Left renal cortex interstitium (tissue), 4 donors: ENCODE measurements at regions not wholly inside any gene's neighbourhood (a gene's known extent, or its start where the extent isn't known, plus 50 kb on each side); places are given as distances from the start of the nearest gene placed in this dataset.

ENCODE experiments used
- DNase-seq, 4 donors: peaks; one replicate each; pipeline ENCODE4 v3.0.0-alpha.2; 2013; ENCODE audit warnings: low read depth in 4 of 4, low spot score in 2 of 4, missing footprints in 1 of 4

DNA sequence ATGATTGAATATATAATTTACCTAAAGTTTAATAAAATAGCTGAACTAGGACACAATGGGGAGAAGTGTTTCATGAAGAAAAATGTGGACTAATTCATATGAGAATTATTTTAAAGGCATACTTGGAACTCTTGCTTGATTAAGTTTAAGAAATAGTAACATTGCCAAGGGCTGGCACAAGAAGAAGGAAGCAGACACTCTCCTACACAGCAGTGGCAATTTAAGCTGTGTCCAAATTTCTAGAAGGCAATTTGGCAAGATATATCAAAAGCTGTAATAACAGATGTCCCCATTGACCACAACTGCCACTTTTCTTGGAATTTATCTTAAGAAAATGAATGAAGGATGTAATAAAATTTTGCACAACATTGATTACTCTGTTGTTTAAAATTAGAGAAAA, 209.5 kb upstream of the S100G start:
- DNase-seq: no peak

DNA sequence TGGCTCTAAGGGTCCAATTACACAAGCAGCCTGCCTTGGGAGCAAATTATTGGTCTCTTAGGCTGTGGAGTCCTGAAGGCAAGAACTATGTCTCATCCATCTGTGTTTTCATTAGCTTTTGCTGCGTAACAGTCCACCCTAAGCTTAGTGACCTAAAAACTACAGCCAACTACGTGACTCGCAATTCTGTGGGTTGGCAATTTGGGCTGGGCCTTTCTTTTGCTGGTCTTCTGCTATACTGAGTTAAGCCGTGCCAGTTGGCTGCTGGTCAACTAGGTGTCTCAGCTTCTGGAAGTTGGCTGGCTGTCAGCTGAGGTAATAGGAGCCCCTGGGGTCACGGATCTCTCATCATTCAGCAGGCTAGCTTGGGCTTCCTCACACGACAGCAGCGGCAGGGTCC, 205.6 kb upstream of the S100G start:
- no peak for DNase-seq

DNA sequence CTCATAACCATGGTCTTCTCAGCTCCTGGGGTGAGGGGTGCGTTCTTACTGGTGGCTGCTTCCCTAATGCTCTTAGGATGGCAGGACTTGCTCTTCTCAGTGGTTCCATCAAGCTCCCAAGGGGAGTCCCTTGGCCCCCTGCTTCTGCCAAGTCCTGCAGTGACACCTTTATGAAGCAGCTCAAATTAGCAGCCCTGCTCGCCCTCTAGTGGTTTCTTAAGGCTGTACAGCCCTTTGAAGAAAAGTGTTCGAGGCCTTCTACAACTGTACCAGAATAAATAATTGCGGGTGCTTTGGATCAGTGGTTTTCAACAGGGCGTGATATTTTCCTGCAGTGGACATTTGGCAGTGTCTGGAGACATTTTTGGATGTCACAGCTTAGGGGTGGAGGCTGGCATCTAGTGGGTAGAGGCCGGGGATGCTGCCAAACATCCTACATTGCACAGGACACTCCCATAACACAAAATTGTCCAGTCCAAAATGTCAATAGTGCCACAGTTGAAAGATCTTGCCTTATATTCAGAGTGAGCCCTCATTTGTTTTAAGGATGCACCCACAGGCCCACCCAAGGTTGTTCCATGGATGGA, 204.7 kb upstream of the S100G start:
- DNase-seq: no peak

DNA sequence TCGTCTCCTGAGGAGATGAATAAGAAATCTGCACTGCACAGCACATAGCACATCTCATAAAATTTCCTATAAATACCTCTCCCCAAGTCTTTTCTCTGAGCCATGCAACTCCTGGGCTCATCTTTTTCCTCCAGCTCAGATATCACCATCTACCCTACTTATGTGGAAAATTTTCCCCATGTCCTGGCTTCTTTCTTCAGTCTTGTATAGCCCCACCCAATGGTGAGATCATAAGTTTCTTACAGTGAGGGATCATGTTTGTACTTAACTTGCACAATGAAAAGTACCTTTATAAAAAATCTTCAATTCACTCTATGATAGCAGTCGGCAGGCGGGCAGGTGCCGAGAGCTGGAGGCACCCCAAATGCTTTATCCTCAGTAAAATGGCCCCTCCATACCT, 198.6 kb upstream of the S100G start:
- no peak for DNase-seq

DNA sequence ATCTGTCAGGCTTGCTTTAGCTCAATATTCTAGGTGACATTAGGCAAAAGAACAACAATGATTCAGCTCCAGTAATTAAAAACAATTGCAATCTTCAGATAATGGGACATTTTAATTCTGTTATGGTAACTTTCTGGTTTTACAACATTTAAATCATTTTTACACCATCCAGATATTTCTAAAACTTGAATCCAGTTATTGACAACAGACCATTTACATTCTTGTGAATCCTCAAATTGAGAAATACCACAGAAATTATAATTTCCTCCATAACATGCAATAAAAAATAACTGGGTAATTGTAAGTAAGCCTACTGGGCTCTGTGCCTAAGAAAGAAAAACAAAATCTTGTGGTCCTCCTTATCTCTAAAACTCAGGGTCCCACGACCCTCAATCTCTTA, 195.0 kb upstream of the S100G start:
- no peak for DNase-seq

DNA sequence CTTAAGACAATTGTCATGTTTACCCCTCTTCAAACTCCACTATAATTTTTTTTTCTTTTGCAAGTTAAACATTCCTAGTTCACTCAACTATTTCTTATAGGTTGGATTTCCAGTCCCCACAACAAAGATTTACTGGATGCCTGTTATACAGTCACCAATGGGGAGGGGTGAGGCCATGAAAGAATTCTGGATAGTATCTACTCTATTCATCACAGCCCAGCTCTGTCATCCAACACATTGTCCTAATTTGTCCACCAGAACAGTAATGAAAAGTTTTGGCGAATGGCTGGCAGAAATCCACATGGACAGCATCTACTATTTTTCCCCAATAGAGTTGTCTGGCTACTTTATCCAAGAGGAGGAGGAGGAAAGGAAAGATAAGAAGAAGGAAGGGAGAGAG, 192.7 kb upstream of the S100G start:
- DNase-seq: no peak

DNA sequence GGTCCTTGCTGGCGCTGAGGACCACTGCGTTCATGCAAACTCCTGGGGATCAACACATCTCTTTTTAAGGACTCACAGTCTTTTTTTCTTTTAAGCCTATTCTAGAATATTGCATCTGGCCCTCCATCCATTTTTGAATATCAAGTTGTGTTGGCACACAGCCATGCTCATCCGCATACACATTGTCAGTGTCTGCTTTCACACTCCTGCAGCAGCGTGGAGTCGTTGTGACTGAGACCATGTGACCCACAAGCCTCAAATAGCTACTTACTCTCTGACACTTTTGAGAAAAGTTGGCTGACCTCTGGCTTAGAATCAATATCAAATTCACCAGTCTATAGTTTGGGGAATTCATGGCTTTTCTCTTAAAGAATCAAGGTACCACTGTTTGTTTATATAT, 191.8 kb upstream of the S100G start:
- no peak for DNase-seq

DNA sequence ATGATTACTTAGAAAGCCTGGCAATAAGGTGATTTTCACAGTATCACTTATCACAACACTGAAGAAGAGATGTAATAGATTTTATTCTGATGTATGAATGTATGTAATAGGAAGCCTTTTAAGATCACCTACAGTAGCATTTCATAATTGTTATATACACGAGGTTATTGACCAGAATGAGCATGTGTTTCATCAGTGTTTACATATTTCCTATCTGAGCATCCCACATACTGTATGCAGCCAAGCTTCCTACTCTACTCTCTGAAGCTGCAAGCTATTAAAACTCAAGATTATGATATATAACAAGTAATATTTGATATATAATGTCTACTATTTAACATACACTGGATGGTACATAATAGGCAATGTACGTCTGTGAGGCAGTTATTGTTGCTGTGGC, 190.9 kb upstream of the S100G start:
- DNase-seq: no peak

DNA sequence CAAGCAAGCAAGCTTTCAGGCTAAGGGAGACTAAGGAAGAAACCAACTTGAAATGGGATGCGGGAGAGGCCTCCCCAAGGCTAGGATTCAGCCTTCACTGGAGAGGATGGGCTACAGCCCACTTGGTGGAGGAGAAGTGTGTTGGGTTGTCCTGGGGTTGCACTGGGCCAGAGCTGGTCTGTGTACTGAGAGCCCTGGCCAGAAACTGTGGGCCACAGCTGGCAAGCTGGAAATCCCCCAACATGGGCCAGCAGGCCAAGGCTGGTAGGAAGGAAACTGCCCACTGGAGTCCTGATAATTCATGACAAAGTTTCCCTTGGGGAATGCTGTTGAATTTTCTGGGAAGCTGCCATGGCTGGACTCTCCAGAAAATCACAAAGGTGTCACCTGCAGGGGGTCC, 188.0 kb upstream of the S100G start:
- DNase-seq: no peak

DNA sequence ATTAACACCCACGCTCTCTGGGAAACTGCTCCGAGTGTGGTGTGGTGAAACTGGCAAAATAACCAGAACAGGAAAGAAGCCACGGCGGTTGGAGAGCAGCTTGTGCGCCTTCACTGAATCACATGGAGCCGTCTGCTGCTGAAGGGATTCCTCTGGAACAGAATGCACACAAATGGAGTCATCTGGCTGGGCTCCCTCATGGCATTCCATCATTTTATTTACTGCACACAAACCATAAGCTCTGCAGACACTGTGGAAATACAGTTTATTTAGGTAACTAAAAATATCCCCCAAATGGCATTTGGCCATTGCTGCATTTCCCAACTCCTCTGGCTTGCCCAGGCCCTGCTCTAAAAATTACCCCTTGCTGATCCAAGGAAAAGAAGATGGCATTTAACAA, 187.0 kb upstream of the S100G start:
- no peak for DNase-seq

DNA sequence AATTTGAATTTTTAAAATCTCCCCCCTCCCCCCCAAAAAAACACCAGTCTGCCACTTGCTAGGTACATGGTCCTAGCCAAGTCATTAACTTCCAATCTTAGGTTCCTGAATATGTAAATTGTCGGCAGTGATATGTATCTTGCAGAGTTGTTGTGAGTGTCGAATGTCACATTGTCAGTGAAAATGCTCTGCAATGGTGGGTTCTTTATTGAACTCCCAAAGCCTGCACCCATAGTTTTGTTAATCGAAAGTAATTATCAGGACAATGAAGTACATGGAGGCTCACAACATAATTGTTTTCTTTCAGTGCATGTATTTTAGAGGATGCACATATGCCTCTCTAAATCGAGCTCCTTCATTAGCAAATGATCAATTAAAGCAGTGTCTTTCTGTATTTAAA, 185.6 kb upstream of the S100G start:
- DNase-seq: no peak

DNA sequence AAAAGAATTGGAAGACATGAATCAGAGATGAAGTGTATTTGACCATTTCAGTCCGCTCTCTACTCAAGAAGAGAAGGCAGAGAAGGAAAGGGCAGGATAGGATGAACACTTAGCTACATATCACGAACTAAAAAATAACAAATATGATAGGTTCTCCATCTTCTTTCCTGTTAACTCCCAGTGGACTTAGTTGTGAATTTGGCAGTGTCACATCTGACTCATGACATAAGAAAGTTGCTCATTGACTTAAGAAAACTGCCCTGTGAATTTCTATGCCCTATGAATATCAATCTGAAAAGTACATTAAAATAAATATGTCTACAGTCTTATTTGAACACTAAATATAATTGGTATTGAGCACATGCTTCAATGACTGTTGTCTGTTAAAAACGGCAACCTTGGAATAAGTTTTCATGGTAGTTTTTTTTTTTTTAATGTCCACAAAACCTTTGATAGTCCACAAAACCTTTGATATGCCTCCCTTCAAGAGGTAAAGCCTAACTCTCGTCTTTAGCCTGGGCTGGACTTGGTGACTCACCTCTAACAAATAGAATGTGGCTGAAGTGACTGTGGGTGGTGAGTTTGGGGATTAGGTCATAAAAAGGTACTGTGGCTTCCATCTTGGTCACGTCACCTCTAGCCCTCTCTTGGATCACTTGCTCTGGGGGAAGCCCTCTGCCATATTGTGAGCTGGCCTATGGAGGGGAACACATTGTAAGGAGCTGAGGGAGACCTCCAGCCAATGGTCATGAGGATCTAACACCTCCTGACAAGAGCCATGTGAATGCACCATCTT, 184.7 kb upstream of the S100G start:
- no peak for DNase-seq

DNA sequence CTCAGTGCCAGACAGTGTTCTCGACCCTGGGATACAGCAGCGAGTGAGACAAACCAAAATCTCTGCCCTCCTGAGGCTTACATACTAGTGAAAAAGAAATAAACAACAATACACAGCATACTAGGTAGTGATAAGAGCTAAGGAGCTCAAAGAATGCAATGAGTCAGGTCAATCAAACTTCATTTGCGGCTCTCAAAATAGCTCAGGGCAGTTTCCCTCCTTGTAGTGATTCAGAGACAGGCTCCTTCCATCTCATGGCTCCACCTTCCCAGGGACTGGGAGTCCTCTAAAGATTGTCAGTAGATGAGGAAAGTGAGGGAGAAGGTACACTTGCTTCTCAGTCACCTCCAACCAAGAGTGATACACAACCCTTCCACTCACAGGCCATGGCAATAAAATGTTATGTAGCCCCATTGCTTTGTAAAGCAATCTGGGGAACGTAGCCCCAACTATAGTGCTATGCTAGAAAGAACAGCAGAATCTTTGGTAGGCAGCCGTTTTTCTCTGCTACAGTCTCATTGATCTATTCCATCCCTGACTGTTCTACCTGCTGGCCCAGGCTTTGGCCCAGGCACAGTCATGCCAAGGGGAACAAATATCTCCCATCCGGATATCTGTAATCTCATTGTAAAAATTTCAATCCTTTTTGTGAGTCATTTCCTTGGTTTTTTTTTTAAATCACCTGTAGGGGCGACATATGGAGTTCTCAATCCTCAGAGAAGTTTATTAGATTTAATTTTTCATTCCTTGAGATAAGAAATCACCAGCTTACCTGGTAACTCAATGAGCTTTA, 183.1 kb upstream of the S100G start:
- DNase-seq: no peak

DNA sequence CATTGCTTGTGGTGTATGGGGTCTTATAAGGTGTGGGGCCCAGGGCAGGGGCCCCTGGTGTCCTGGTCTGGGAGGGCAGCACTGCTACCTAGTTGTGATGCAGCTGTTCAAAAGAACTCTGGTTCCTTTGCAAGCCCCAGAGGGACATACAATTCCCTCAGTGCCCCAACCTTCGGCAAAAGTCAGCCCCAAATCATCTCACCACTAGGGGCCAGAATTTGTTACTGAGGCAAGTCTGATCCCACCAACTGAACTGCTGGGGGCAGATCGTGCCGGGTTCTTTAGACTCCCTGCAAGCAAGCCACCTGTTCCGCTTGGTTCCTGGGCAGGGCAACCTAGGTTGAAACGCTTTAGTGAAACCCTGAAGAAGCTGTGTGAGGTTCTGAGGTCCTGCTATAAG, 180.1 kb upstream of the S100G start:
- DNase-seq: no peak

DNA sequence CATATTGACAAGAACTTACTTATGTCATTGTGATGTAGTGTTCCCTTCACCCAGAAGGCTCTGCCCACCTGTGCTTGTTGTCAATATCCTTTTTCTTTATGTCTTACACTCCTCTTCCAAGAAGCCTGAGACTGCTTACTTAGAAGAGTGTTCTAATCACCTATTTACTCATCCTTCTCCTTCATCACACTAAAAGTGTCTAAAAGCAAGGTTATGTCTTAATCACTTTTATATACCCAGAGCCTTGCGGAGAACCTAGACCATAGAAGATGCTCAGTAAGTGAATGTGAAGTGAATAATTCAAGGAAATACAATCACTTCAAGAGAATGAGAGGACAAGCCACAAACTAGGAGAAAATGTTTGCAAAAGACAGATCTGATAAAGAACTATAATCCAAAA, 177.6 kb upstream of the S100G start:
- no peak for DNase-seq

DNA sequence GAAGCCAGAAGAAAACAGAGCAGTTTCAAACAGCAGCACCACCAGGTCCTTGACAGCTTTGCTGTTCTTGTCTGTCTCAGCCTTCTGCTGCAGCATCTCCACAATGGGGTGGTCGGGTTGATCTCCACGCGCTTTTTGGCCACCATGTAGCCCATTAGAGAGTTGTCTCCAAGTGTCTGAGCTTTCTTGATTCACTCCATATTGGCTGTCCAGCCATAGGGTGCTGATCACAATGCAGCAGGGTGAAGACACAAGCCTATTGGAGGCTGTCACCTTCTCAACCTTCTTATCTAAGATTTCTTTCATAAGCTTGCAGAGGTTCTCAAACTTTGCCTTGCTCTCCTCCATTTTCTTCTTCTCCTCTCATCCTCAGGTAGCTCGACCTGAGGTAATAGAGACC, 175.4 kb upstream of the S100G start:
- no peak for DNase-seq

DNA sequence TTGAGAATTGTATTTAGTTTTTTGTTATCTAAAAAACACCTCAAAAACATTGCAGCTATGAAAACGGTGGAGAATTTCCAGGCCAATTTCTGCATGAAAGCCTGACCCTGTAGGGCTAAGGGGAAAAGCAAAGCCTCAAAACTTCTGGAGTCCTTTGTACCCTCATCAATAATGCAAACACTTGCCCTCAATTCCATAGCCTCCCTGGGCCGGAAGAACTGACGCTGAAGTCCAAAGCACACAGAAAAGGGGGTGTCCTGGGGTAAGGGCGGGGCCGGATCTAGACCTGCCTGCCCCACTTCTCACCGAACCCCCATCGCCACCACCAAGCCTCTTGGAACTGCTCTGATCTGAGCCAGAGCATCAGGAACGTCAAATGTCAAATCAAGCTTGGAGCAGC, 173.9 kb upstream of the S100G start:
- no peak for DNase-seq

DNA sequence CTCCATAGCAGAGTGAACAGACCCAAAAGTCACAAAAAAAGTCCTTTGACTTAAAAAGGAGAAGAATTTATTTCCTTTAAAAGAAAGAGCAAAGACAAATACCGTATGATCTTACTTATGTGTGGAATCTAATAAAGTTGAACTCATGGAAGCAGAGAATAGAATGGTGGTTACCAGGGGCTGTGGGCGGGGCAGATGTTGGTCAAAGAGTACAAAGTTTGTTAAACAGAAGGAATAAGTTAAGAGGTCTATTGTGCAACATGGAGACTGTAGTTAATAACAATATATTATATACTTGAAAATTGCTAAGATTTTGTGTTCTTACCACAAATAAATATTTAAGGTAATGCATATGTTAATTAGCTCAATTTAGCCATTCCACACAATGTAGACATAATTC, 173.3 kb upstream of the S100G start:
- DNase-seq: no peak

DNA sequence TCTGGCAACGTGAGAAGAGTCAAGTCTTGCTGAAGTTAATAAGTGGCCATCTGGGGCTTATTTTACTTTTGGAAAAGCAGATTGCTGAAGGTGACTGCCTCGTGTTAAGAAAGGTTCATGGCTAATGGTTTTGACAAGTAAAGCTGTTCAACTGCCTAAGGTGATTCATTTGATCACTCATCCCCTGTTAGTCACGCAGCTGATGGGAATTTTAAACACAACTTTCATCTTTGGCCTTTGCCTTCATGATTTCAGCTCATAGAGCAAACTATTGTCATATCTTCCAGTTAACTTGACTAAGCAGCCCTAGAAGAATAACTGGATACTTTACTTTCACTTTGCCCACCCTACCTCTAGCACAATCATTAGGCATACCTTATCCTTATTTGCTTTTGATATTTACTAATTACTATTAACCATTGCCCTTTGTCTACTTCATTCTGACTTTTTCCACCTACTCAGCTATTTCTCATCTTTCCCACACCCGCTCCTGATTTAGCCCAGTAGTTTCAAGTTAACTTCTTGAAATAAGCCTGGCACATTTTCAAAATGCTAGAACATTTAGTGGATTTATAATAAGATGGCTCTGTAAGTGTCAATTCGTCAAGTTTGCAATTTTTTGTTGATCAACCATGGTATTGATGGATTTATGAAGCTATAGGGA, 170.6 kb upstream of the S100G start:
- DNase-seq: no peak

DNA sequence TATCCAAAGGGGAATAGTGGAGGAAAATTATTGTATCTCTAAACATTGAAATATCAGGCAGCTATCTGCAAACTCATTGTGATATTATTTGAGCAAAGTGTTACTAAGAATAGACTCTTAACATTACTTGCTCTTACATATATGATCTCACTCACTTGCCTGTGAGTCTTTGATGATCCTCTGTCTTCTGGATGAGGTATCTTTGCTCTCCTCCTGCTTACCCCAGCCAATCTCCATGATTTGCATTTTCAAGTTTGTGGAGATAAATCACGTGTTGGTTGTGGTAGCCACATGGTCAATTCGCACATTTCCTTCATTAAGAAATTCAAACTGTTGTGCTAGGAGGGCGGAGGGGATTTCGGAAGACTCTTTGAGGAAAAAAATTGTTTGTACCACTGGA, 169.9 kb upstream of the S100G start:
- DNase-seq: no peak

DNA sequence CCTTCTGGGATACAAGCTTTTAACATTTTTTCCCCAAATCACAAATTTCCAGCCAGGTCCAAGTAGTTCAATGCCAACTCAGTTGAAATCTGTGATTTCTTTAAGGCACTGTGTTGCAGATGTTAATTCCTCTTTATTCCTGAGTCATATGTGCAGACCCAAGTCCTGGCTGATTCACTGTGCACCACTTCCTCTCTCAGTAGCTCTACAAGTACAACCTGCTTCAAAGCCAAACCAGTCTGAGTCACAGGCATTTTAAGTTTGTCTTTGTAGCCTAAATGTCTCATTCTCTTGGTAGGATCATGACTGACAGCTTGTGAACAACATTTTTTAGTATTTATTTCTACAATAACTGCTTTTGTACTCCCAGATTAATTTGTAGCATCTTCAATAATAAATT, 165.6 kb upstream of the S100G start:
- no peak for DNase-seq
